ENCODE measurements at regions not wholly inside any gene's neighbourhood (a gene's known extent, or its start where the extent isn't known, plus 50 kb on each side); places are given as distances from the start of the nearest gene placed in this dataset.

- H3K9ac ChIP-seq (ENCODE audit: low read length in 5 of 5): no peak overlapping the region
- no peak overlapping the region for H3K27ac ChIP-seq (ENCODE audit: low read depth, low read length)
- H3K36me3 ChIP-seq (ENCODE audit: control insufficient read depth in 5 of 5, insufficient read depth in 5 of 5, low read length in 5 of 5): no peaks in the 10 kb centered on the region
- H3K9me3 ChIP-seq (ENCODE audit: control insufficient read depth in 5 of 5, low read length in 5 of 5): peaks cover 0 to 9% (median 7%) of the 10 kb centered on the region in 5 donors
- H3K4me1 ChIP-seq (ENCODE audit: control insufficient read depth in 5 of 5, insufficient read depth in 5 of 5, low read length in 5 of 5): no peaks in the 10 kb centered on the region
- no peak overlapping the region for H3K4me3 ChIP-seq (ENCODE audit: low read depth in 1 of 5, low read length in 5 of 5)
- H3K27me3 ChIP-seq (ENCODE audit: control insufficient read depth in 5 of 5, insufficient read depth in 4 of 5, low read length in 5 of 5): peaks cover 18 to 41% (median 37%) of the 10 kb centered on the region in 5 donors
Measured at GRCh38 chr17:74011966-74012365, 191.5 kb upstream of the RPL38 start.

DNA sequence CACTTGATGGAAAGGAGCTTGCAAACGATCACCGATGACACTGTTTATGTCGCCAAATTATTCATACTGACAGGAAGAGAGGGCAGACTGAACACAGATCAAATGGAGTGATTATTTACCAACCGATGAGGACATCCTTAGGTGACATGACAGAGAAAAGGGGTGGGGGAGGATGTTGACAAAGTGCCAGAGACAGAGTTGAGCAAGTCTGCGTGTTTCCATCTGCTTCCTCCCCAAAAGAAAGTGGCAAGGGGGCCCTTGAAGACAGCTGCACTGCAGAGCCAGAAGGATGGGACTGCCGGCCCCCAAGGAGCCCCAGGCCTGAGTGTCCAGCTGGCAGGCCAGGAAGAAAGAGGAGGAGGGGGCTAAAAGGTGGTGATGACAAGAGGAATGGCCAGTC, 191.0 kb upstream of the RPL38 start:
- H3K27me3 ChIP-seq (ENCODE audit: control insufficient read depth in 5 of 5, insufficient read depth in 4 of 5, low read length in 5 of 5): peaks cover 18 to 43% (median 39%) of the 10 kb centered on the region in 5 donors
- no peak overlapping the region for H3K9ac ChIP-seq (ENCODE audit: low read length in 5 of 5)
- no peaks in the 10 kb centered on the region for H3K4me1 ChIP-seq (ENCODE audit: control insufficient read depth in 5 of 5, insufficient read depth in 5 of 5, low read length in 5 of 5)

GRCh38 chr17:74015316-74015715, 188.2 kb upstream of the RPL38 start:
- H3K9ac ChIP-seq (ENCODE audit: low read length in 5 of 5): no peak overlapping the region
- peaks cover 15 to 33% (median 24%) of the 10 kb centered on the region in 5 donors for H3K27me3 ChIP-seq (ENCODE audit: control insufficient read depth in 5 of 5, insufficient read depth in 4 of 5, low read length in 5 of 5)
- H3K27ac ChIP-seq (ENCODE audit: low read depth, low read length): no peak overlapping the region
- H3K4me1 ChIP-seq (ENCODE audit: control insufficient read depth in 5 of 5, insufficient read depth in 5 of 5, low read length in 5 of 5): no peaks in the 10 kb centered on the region
- peaks cover 0 to 9% (median 7%) of the 10 kb centered on the region in 5 donors for H3K9me3 ChIP-seq (ENCODE audit: control insufficient read depth in 5 of 5, low read length in 5 of 5)
- H3K4me3 ChIP-seq (ENCODE audit: low read depth in 1 of 5, low read length in 5 of 5): no peak overlapping the region
- no peaks in the 10 kb centered on the region for H3K36me3 ChIP-seq (ENCODE audit: control insufficient read depth in 5 of 5, insufficient read depth in 5 of 5, low read length in 5 of 5)

More for the DNA sequence above, 191.0 kb upstream of the RPL38 start:
- H3K27ac ChIP-seq (ENCODE audit: low read depth, low read length): no peak overlapping the region
- no peak overlapping the region for H3K4me3 ChIP-seq (ENCODE audit: low read depth in 1 of 5, low read length in 5 of 5)
- H3K9me3 ChIP-seq (ENCODE audit: control insufficient read depth in 5 of 5, low read length in 5 of 5): peaks cover 0 to 9% (median 7%) of the 10 kb centered on the region in 5 donors
- H3K36me3 ChIP-seq (ENCODE audit: control insufficient read depth in 5 of 5, insufficient read depth in 5 of 5, low read length in 5 of 5): no peaks in the 10 kb centered on the region

DNA sequence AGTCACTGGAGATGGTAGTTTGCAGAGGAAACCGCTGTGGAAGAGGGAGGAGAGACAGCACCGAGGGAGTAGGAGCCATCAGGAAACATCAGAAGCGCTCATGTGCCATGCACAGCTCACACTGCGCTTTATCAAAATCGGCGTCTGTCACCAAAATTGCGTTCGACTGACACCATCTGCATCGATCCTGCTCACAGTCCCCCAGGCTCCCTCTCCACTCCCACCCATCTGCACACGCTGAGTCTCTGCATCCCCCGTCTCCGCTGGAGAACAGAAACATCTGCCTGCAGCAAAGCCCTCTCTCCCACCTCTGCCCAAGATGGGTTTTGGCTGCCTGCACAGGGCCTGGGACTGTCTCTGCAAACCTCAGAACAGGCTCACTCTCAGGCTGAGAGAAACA, 187.5 kb upstream of the RPL38 start:
- H3K9me3 ChIP-seq (ENCODE audit: control insufficient read depth in 5 of 5, low read length in 5 of 5): peaks cover 0 to 9% (median 7%) of the 10 kb centered on the region in 5 donors
- no peak overlapping the region for H3K27ac ChIP-seq (ENCODE audit: low read depth, low read length)
- H3K4me1 ChIP-seq (ENCODE audit: control insufficient read depth in 5 of 5, insufficient read depth in 5 of 5, low read length in 5 of 5): no peaks in the 10 kb centered on the region
- peaks cover 15 to 30% (median 22%) of the 10 kb centered on the region in 5 donors for H3K27me3 ChIP-seq (ENCODE audit: control insufficient read depth in 5 of 5, insufficient read depth in 4 of 5, low read length in 5 of 5)
- no peak overlapping the region for H3K4me3 ChIP-seq (ENCODE audit: low read depth in 1 of 5, low read length in 5 of 5)
- no peaks in the 10 kb centered on the region for H3K36me3 ChIP-seq (ENCODE audit: control insufficient read depth in 5 of 5, insufficient read depth in 5 of 5, low read length in 5 of 5)
- no peak overlapping the region for H3K9ac ChIP-seq (ENCODE audit: low read length in 5 of 5)

DNA sequence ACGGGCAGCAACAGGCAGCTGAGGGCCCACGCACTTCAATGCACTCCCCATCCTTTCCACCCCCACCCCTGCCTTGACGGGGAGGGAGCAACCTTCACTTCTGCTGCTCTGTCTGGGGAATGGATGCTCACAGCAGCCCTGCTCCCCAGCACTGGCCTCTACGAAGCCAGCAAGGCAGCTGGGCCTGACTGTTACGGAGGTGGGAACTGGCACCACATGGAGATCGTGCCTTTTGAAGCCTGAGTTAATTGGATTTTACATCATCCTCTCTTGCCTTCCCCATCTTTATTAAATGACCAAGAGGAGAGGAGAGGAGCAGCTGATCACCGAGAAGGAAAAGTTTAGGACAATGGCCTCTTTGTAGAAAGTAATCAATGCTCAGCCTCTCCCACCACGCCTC, 187.0 kb upstream of the RPL38 start:
- H3K4me3 ChIP-seq (ENCODE audit: low read depth in 1 of 5, low read length in 5 of 5): no peak overlapping the region
- peaks cover 15 to 27% (median 22%) of the 10 kb centered on the region in 5 donors for H3K27me3 ChIP-seq (ENCODE audit: control insufficient read depth in 5 of 5, insufficient read depth in 4 of 5, low read length in 5 of 5)
- no peak overlapping the region for H3K27ac ChIP-seq (ENCODE audit: low read depth, low read length)

DNA sequence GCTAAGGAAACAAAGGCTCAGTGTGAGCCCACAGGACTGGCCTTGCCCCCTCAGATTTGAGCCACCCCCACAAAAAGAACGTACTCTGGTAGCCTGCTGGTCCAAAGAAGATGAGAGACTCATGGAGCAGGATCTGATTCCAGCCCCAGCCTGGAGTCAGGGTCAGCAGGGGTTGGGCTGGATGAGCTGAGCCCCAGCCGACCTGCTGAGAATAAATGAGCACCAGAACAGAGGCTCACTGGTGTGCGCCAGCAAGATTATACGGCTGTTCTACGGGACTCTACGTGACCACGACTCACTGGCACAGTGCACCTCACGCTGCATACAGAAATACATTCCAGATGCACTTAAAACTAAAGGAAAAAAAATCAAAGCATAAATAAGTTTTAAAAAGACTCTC, 186.0 kb upstream of the RPL38 start:
- H3K9ac ChIP-seq (ENCODE audit: low read length in 5 of 5): no peak overlapping the region
- no peaks in the 10 kb centered on the region for H3K36me3 ChIP-seq (ENCODE audit: control insufficient read depth in 5 of 5, insufficient read depth in 5 of 5, low read length in 5 of 5)
- H3K27me3 ChIP-seq (ENCODE audit: control insufficient read depth in 5 of 5, insufficient read depth in 4 of 5, low read length in 5 of 5): peaks cover 14 to 27% (median 22%) of the 10 kb centered on the region in 5 donors
- H3K4me1 ChIP-seq (ENCODE audit: control insufficient read depth in 5 of 5, insufficient read depth in 5 of 5, low read length in 5 of 5): no peaks in the 10 kb centered on the region
- H3K9me3 ChIP-seq (ENCODE audit: control insufficient read depth in 5 of 5, low read length in 5 of 5): peaks cover 0 to 9% (median 7%) of the 10 kb centered on the region in 5 donors
- no peak overlapping the region for H3K4me3 ChIP-seq (ENCODE audit: low read depth in 1 of 5, low read length in 5 of 5)
- H3K27ac ChIP-seq (ENCODE audit: low read depth, low read length): no peak overlapping the region

More for the DNA sequence above, 187.0 kb upstream of the RPL38 start:
- peaks cover 0 to 9% (median 7%) of the 10 kb centered on the region in 5 donors for H3K9me3 ChIP-seq (ENCODE audit: control insufficient read depth in 5 of 5, low read length in 5 of 5)
- H3K36me3 ChIP-seq (ENCODE audit: control insufficient read depth in 5 of 5, insufficient read depth in 5 of 5, low read length in 5 of 5): no peaks in the 10 kb centered on the region
- no peaks in the 10 kb centered on the region for H3K4me1 ChIP-seq (ENCODE audit: control insufficient read depth in 5 of 5, insufficient read depth in 5 of 5, low read length in 5 of 5)
- H3K9ac ChIP-seq (ENCODE audit: low read length in 5 of 5): no peak overlapping the region

- H3K9me3 ChIP-seq (ENCODE audit: control insufficient read depth in 5 of 5, low read length in 5 of 5): peaks cover 0 to 9% (median 7%) of the 10 kb centered on the region in 5 donors
- no peaks in the 10 kb centered on the region for H3K4me1 ChIP-seq (ENCODE audit: control insufficient read depth in 5 of 5, insufficient read depth in 5 of 5, low read length in 5 of 5)
- H3K9ac ChIP-seq (ENCODE audit: low read length in 5 of 5): no peak overlapping the region
- peaks cover 14 to 27% (median 22%) of the 10 kb centered on the region in 5 donors for H3K27me3 ChIP-seq (ENCODE audit: control insufficient read depth in 5 of 5, insufficient read depth in 4 of 5, low read length in 5 of 5)
- no peak overlapping the region for H3K27ac ChIP-seq (ENCODE audit: low read depth, low read length)
- H3K36me3 ChIP-seq (ENCODE audit: control insufficient read depth in 5 of 5, insufficient read depth in 5 of 5, low read length in 5 of 5): no peaks in the 10 kb centered on the region
- no peak overlapping the region for H3K4me3 ChIP-seq (ENCODE audit: low read depth in 1 of 5, low read length in 5 of 5)
Measured at GRCh38 chr17:74018115-74018514, 185.4 kb upstream of the RPL38 start.

- Histone ChIP-seq H3K27ac (ENCODE audit: low read depth, low read length) (no peak overlapping the region), H3K4me3 (ENCODE audit: low read depth in 1 of 5, low read length in 5 of 5) (no peak overlapping the region), H3K27me3 (ENCODE audit: control insufficient read depth in 5 of 5, insufficient read depth in 4 of 5, low read length in 5 of 5) (peaks cover 10 to 26% (median 14%) of the 10 kb centered on the region in 5 donors), H3K9me3 (ENCODE audit: control insufficient read depth in 5 of 5, low read length in 5 of 5) (peaks cover 0 to 9% (median 7%) of the 10 kb centered on the region in 5 donors), H3K9ac (ENCODE audit: low read length in 5 of 5) (no peak overlapping the region), H3K36me3 (ENCODE audit: control insufficient read depth in 5 of 5, insufficient read depth in 5 of 5, low read length in 5 of 5) (no peaks in the 10 kb centered on the region), H3K4me1 (ENCODE audit: control insufficient read depth in 5 of 5, insufficient read depth in 5 of 5, low read length in 5 of 5) (no peaks in the 10 kb centered on the region)
Measured at GRCh38 chr17:74019271-74019670, 184.2 kb upstream of the RPL38 start.

DNA sequence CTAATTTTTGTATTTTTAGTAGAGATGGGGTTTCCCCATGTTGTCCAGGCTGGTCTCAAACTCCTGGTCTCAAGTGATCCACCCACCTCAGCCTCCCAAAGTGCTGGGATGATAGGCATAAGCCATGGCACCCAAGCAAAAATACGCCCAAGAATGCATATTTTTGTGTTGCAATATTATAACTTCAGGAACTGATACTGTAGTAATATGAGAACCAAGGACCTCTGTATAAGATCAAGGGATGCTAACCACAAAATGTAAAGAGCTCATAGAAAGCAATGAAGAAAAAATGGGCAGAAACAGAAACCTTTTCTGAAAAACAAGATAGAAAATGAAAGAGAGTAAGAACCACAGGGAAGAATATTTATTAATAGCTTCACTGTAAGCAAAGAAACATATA, 183.6 kb upstream of the RPL38 start:
- Histone ChIP-seq H3K9me3 (ENCODE audit: control insufficient read depth in 5 of 5, low read length in 5 of 5) (peaks cover 0 to 8% (median 7%) of the 10 kb centered on the region in 5 donors), H3K27me3 (ENCODE audit: control insufficient read depth in 5 of 5, insufficient read depth in 4 of 5, low read length in 5 of 5) (peaks cover 10 to 22% (median 13%) of the 10 kb centered on the region in 5 donors), H3K4me1 (ENCODE audit: control insufficient read depth in 5 of 5, insufficient read depth in 5 of 5, low read length in 5 of 5) (no peaks in the 10 kb centered on the region), H3K27ac (ENCODE audit: low read depth, low read length) (no peak overlapping the region), H3K36me3 (ENCODE audit: control insufficient read depth in 5 of 5, insufficient read depth in 5 of 5, low read length in 5 of 5) (no peaks in the 10 kb centered on the region), H3K9ac (ENCODE audit: low read length in 5 of 5) (no peak overlapping the region), H3K4me3 (ENCODE audit: low read depth in 1 of 5, low read length in 5 of 5) (no peak overlapping the region)

GRCh38 chr17:74020522-74020921, 183.0 kb upstream of the RPL38 start:
- no peaks in the 10 kb centered on the region for H3K4me1 ChIP-seq (ENCODE audit: control insufficient read depth in 5 of 5, insufficient read depth in 5 of 5, low read length in 5 of 5)
- no peaks in the 10 kb centered on the region for H3K36me3 ChIP-seq (ENCODE audit: control insufficient read depth in 5 of 5, insufficient read depth in 5 of 5, low read length in 5 of 5)
- no peak overlapping the region for H3K9ac ChIP-seq (ENCODE audit: low read length in 5 of 5)
- H3K4me3 ChIP-seq (ENCODE audit: low read depth in 1 of 5, low read length in 5 of 5): no peak overlapping the region
- H3K9me3 ChIP-seq (ENCODE audit: control insufficient read depth in 5 of 5, low read length in 5 of 5): peaks cover 0 to 3% (median 1%) of the 10 kb centered on the region in 5 donors
- no peak overlapping the region for H3K27ac ChIP-seq (ENCODE audit: low read depth, low read length)
- peaks cover 4 to 19% (median 10%) of the 10 kb centered on the region in 5 donors for H3K27me3 ChIP-seq (ENCODE audit: control insufficient read depth in 5 of 5, insufficient read depth in 4 of 5, low read length in 5 of 5)

All from subcutaneous abdominal adipose tissue (tissue), 5 donors.